GM19240 (cell line): ENCODE measurements at regions not wholly inside any gene's neighbourhood (a gene's known extent, or its start where the extent isn't known, plus 50 kb on each side); places are given as distances from the start of the nearest gene placed in this dataset.
"Not testable (repeated sequence)": the region's sequence is repeated elsewhere in the genome, so short reads cannot be mapped to it uniquely, and the experiment has no call there.

Source experiments
- DNase-seq: peaks from one replicate; pipeline ENCODE4 v3.0.0; 2011; ENCODE audit warnings: low spot score; ENCODE audit not compliant: insufficient read length

- no peak for DNase-seq
Measured at GRCh38 chr1:185541871-185542301, 192.3 kb upstream of the HMCN1 start.

- DNase-seq = no peak
Measured at GRCh38 chr1:185540295-185540694, 193.9 kb upstream of the HMCN1 start.

GRCh38 chr1:185539277-185539943 is 194.8 kb upstream of the HMCN1 start:
- DNase-seq = no peak

- not testable (repeated sequence) for DNase-seq
Measured at GRCh38 chr1:185538309-185538898, 195.8 kb upstream of the HMCN1 start.

- DNase-seq = no peak
Measured at GRCh38 chr1:185537596-185537995, 196.6 kb upstream of the HMCN1 start.

GRCh38 chr1:185536165-185536920 is 197.8 kb upstream of the HMCN1 start:
- DNase-seq = no peak

GRCh38 chr1:185535621-185536020 is 198.6 kb upstream of the HMCN1 start:
- DNase-seq = no peak

- DNase-seq = no peak
Measured at GRCh38 chr1:185534801-185535200, 199.4 kb upstream of the HMCN1 start.

GRCh38 chr1:185533596-185533995 is 200.6 kb upstream of the HMCN1 start:
- no peak for DNase-seq

- no peak for DNase-seq
Measured at GRCh38 chr1:185532856-185533255, 201.3 kb upstream of the HMCN1 start.

- DNase-seq = no peak
Measured at GRCh38 chr1:185531838-185532237, 202.4 kb upstream of the HMCN1 start.

GRCh38 chr1:185530215-185530614 is 204.0 kb upstream of the HMCN1 start:
- DNase-seq = no peak

GRCh38 chr1:185529673-185530072 is 204.5 kb upstream of the HMCN1 start:
- DNase-seq = no peak

- DNase-seq = no peak
Measured at GRCh38 chr1:185528084-185528676, 206.0 kb upstream of the HMCN1 start.

- DNase-seq = peak; percentile 30
Measured at GRCh38 chr1:185526344-185527307, 207.6 kb upstream of the HMCN1 start.

- no peak for DNase-seq
Measured at GRCh38 chr1:185520188-185520920, 203.3 kb upstream of the IVNS1ABP start.

GRCh38 chr1:185517808-185518419 is 200.9 kb upstream of the IVNS1ABP start:
- no peak for DNase-seq

GRCh38 chr1:185517301-185517700 is 200.3 kb upstream of the IVNS1ABP start:
- not testable (repeated sequence) for DNase-seq

- DNase-seq = no peak
Measured at GRCh38 chr1:185515696-185516095, 198.7 kb upstream of the IVNS1ABP start.

- DNase-seq = no peak
Measured at GRCh38 chr1:185514311-185514710, 197.3 kb upstream of the IVNS1ABP start.
